Heart left ventricle (tissue), 13 donors: ENCODE measurements at regions not wholly inside any gene's neighbourhood (a gene's known extent, or its start where the extent isn't known, plus 50 kb on each side); places are given as distances from the start of the nearest gene placed in this dataset.

Experiments
- POLR2A ChIP-seq, 2 donors: fragments of 450-650 bp; IDR thresholded peaks; one replicate each; pipeline ENCODE4 v1.6.1; 2017; ENCODE audit warnings: antibody characterized with exemption in 2 of 2, mild to moderate bottlenecking in 2 of 2, moderate library complexity in 2 of 2
- TF ChIP-seq, protein P1 (sequence below), 12 donors: fragments of 200-600 bp; sonication (generic) in 4 of 12; IDR thresholded peaks; one replicate each; pipeline versions ENCODE4 v1.5.0 to v1.8.0; 2018 to 2022; ENCODE audit warnings: antibody characterized with exemption in 12 of 12, mild to moderate bottlenecking in 5 of 12
- donor health status: ischemic (EF 13 %, LVEDD 7.1; RV severe dilation, severe dysfunction).
- donor health status: DM: no; HTN: yes; CAD: no.
- donor health status: DM: no; HTN: no; CAD: no.
- donor health status: ischemic (EF 25% LVEDD 6.9; RV normal size, moderate dysfunction).
- donor health status: ischemic (EF 25% LVEDD 5.7; RV mildly dilated, moderate dysfunction).
- donor health status: ischemic (EF 35%, LVEDD 5.7; RV mildly dilated, moderate dysfunction).
- donor health status: nonischemic (EF 11% LVEDD 7.7; RV severe dilation, severe dysfunction).
- donor health status: DM: yes; HTN: yes; CAD: no.
- donor health status: PGD.
- donor health status: ischemic (EF 29% LVEDD 5.4; RV normal size, mild dysfunction).
- donor health status: nonischemic (EF 23%, LVEDD 6.1; RV moderate dilation, normal function).

DNA sequence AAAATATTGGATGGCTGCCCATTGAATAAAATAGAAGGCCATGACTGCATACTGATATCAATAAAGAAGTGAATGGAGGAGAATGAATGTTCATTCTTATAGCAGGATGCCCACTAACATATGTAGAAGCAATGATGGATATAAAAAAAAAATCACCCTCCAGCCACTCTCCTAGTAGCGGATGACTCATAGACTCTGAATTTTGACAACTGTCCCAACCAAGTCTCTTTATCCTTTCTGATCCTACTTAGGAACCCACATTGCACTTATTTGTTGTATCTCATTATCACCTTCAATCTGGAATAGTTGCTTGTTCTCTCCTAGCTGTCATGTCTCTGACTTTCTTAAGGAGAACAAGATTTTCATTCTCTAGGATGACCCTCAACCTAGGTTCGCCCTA, 429.9 kb downstream of the HS3ST3B1 start:
- TF ChIP-seq, protein P1, sequence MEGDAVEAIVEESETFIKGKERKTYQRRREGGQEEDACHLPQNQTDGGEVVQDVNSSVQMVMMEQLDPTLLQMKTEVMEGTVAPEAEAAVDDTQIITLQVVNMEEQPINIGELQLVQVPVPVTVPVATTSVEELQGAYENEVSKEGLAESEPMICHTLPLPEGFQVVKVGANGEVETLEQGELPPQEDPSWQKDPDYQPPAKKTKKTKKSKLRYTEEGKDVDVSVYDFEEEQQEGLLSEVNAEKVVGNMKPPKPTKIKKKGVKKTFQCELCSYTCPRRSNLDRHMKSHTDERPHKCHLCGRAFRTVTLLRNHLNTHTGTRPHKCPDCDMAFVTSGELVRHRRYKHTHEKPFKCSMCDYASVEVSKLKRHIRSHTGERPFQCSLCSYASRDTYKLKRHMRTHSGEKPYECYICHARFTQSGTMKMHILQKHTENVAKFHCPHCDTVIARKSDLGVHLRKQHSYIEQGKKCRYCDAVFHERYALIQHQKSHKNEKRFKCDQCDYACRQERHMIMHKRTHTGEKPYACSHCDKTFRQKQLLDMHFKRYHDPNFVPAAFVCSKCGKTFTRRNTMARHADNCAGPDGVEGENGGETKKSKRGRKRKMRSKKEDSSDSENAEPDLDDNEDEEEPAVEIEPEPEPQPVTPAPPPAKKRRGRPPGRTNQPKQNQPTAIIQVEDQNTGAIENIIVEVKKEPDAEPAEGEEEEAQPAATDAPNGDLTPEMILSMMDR (IDR thresholded peaks at IDR 0.05), result no peak
- TF ChIP-seq POLR2A (IDR thresholded peaks at IDR 0.05), result no peak
